CD4-positive, alpha-beta T cell (primary cell): ENCODE measurements at regions not wholly inside any gene's neighbourhood (a gene's known extent, or its start where the extent isn't known, plus 50 kb on each side); places are given as distances from the start of the nearest gene placed in this dataset.
"Not testable (repeated sequence)": the region's sequence is repeated elsewhere in the genome, so short reads cannot be mapped to it uniquely, and the experiment has no call there.

Experiments used
- ATAC-seq: fragments of 200-7000 bp; cut with Tn5 transposase; one replicate; pipeline ENCODE4 v1.10.0; 2022; ENCODE audit warnings: mild to moderate bottlenecking; ENCODE audit not compliant: poor library complexity
- CTCF ChIA-PET: fragments of 350-600 bp; sonication (Branson Sonifier 250); formaldehyde crosslinking; loops from one replicate; lab custom pipeline; 2021; ENCODE audit warnings: antibody characterized with exemption, inconsistent platforms; lab: Charles Lee
- POLR2A ChIA-PET: fragments of 350-600 bp; sonication (Branson Sonifier 250); formaldehyde crosslinking; loops from one replicate; lab custom pipeline; 2021; ENCODE audit warnings: antibody characterized with exemption, inconsistent platforms; lab: Charles Lee
- DNase-seq, 14 experiments: peaks; one replicate each; pipeline ENCODE4 v3.0.0-alpha.2; 2013 to 2020; ENCODE audit warnings: mixed read lengths in 2 of 14
- H3K27ac ChIP-seq, 2 donors: one replicate each; pipeline versions ENCODE4 v1.5.1 to v1.7.0; 2013; ENCODE audit warnings: low read length in 2 of 2, low read depth in 1 of 2, mild to moderate bottlenecking in 1 of 2
- H3K27me3 ChIP-seq, 2 experiments: 1 replicate in 1 of 2; 2 replicates in 1 of 2; pipeline versions ENCODE4 v1.6.1 to v1.7.0; 2013; ENCODE audit warnings: low read length in 2 of 2, control low read depth in 1 of 2, mild to moderate bottlenecking in 1 of 2, moderate library complexity in 1 of 2; ENCODE audit not compliant: insufficient read depth in 2 of 2, control insufficient read depth in 1 of 2
- H3K36me3 ChIP-seq: one replicate; pipeline ENCODE4 v1.6.1; 2013; ENCODE audit warnings: low read length, control low read depth; ENCODE audit not compliant: insufficient read depth
- H3K4me1 ChIP-seq: one replicate; pipeline ENCODE4 v1.6.1; 2013; ENCODE audit warnings: low read length, control low read depth; ENCODE audit not compliant: insufficient read depth
- H3K4me3 ChIP-seq: one replicate; pipeline ENCODE4 v1.5.1; 2013; ENCODE audit warnings: mild to moderate bottlenecking, low read length, moderate library complexity
- H3K9me3 ChIP-seq, 2 experiments: 1 replicate in 1 of 2; 2 replicates in 1 of 2; pipeline versions ENCODE4 v1.6.1 to v1.7.0; 2013; ENCODE audit warnings: low read length in 2 of 2, mild to moderate bottlenecking in 2 of 2, control low read depth in 1 of 2, moderate library complexity in 1 of 2; ENCODE audit not compliant: control insufficient read depth in 1 of 2, insufficient read depth in 1 of 2
- H3K27ac Mint-ChIP-seq: one replicate; pipeline ENCODE4 v1.8.0; 2020; ENCODE audit warnings: mixed read lengths
- H3K27me3 Mint-ChIP-seq: one replicate; pipeline ENCODE4 v1.8.0; 2021; ENCODE audit warnings: mixed read lengths
- H3K36me3 Mint-ChIP-seq: one replicate; pipeline ENCODE4 v1.8.0; 2021; ENCODE audit warnings: low read depth, mixed read lengths
- H3K4me1 Mint-ChIP-seq: one replicate; pipeline ENCODE4 v1.8.0; 2021; ENCODE audit warnings: low read depth, mixed read lengths
- H3K4me3 Mint-ChIP-seq: one replicate; pipeline ENCODE4 v1.8.0; 2020; ENCODE audit warnings: mild to moderate bottlenecking, mixed read lengths
- H3K9me3 Mint-ChIP-seq: one replicate; pipeline ENCODE4 v1.8.0; 2020; ENCODE audit warnings: mixed read lengths
- intact Hi-C, 2 experiments: fragments of 100-400 bp; cut with DNase I in 1 of 2; cut with micrococcal nuclease in 1 of 2; formaldehyde crosslinking; loops; one replicate each; pipeline versions ENCODE4 v1.15.1 to v1.9.0; 2023 to 2025; cut with DNase I, micrococcal nuclease

GRCh38 chr15:20065508-20065907, 476.1 kb downstream of the GOLGA6L6 start:
- H3K36me3 Mint-ChIP-seq, H3K9me3 Mint-ChIP-seq, ATAC-seq, CTCF ChIA-PET, DNase-seq, H3K9me3 ChIP-seq, H3K27me3 ChIP-seq, H3K27ac Mint-ChIP-seq, POLR2A ChIA-PET, H3K4me3 Mint-ChIP-seq, H3K27ac ChIP-seq, intact Hi-C loops, H3K4me1 Mint-ChIP-seq, H3K4me1 ChIP-seq, H3K4me3 ChIP-seq, H3K36me3 ChIP-seq, H3K27me3 Mint-ChIP-seq: not testable (repeated sequence)

DNA sequence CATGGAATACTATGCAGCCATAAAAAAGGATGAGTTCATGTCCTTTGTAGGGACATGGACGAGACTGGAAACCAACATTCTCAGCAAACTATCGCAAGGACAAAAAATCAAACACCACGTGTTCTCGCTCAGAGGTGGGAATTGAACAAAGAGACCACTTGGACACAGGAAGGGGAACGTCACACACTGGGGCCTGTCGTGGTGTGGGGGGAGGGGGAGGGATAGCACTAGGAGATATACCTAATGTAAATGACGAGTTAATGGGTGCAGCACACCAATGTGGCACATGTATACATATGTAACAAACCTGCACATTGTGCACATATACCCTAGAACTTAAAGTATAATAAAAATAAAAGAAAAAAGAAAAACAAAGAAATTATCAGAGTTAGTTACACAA, 478.4 kb downstream of the GOLGA6L6 start:
- DNase-seq, H3K27me3 ChIP-seq, intact Hi-C loops, H3K36me3 ChIP-seq, H3K9me3 Mint-ChIP-seq, H3K27ac Mint-ChIP-seq, H3K4me1 ChIP-seq, H3K27ac ChIP-seq, H3K9me3 ChIP-seq, H3K4me3 Mint-ChIP-seq, ATAC-seq, H3K27me3 Mint-ChIP-seq, CTCF ChIA-PET, H3K4me3 ChIP-seq, H3K36me3 Mint-ChIP-seq, H3K4me1 Mint-ChIP-seq, POLR2A ChIA-PET: not testable (repeated sequence)

GRCh38 chr15:20060838-20061237, 480.8 kb downstream of the GOLGA6L6 start:
- H3K36me3 Mint-ChIP-seq, H3K27me3 ChIP-seq, H3K27ac ChIP-seq, H3K4me3 ChIP-seq, H3K36me3 ChIP-seq, POLR2A ChIA-PET, H3K4me3 Mint-ChIP-seq, intact Hi-C loops, H3K27me3 Mint-ChIP-seq, H3K27ac Mint-ChIP-seq, DNase-seq, H3K9me3 Mint-ChIP-seq, ATAC-seq, H3K4me1 Mint-ChIP-seq, CTCF ChIA-PET, H3K4me1 ChIP-seq: not testable (repeated sequence)
- peaks cover 0 to 15% of the 10 kb centered on the region in 2 experiments for H3K9me3 ChIP-seq

DNA sequence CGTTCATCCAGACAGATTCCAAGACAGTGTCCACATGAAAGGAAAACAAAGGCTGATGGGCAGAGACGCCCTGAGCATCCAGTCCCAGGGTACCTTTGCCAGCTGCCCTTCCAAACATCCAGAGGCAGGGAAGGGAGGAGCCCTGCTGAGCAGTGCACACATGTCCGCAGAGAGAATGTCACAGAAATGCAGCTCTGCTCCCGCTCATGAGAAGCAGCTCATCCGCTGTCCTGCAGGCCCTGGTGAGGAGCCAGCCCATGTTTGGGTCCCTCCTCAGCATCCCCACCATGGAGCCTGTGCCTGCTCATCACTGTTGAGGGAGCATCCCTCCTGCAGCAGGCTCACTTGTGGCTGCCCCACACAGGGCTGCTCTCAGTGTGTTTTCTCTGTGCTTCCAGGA, 484.7 kb downstream of the GOLGA6L6 start:
- intact Hi-C loops, H3K27me3 Mint-ChIP-seq, H3K27ac Mint-ChIP-seq, H3K4me1 ChIP-seq, H3K4me1 Mint-ChIP-seq, CTCF ChIA-PET, POLR2A ChIA-PET, H3K9me3 Mint-ChIP-seq, H3K27ac ChIP-seq, DNase-seq, ATAC-seq, H3K27me3 ChIP-seq, H3K36me3 Mint-ChIP-seq, H3K36me3 ChIP-seq, H3K4me3 Mint-ChIP-seq, H3K4me3 ChIP-seq: not testable (repeated sequence)
- peaks cover 0 to 14% of the 10 kb centered on the region in 2 experiments for H3K9me3 ChIP-seq

- ATAC-seq, H3K4me1 ChIP-seq, H3K27ac Mint-ChIP-seq, H3K9me3 Mint-ChIP-seq, H3K4me3 Mint-ChIP-seq, H3K36me3 ChIP-seq, intact Hi-C loops, H3K27ac ChIP-seq, DNase-seq, H3K27me3 ChIP-seq, H3K36me3 Mint-ChIP-seq, H3K4me1 Mint-ChIP-seq, H3K27me3 Mint-ChIP-seq, POLR2A ChIA-PET, H3K4me3 ChIP-seq, CTCF ChIA-PET: not testable (repeated sequence)
- H3K9me3 ChIP-seq, result peaks cover 0 to 12% of the 10 kb centered on the region in 2 experiments
These were observed 485.7 kb downstream of the GOLGA6L6 start for GRCh38 chr15:20055921-20056320.

- H3K27me3 ChIP-seq, H3K27ac ChIP-seq, H3K9me3 Mint-ChIP-seq, ATAC-seq, H3K4me1 Mint-ChIP-seq, H3K4me3 ChIP-seq, DNase-seq, H3K36me3 ChIP-seq, H3K4me1 ChIP-seq, H3K9me3 ChIP-seq, H3K36me3 Mint-ChIP-seq, H3K27me3 Mint-ChIP-seq, H3K27ac Mint-ChIP-seq, intact Hi-C loops, CTCF ChIA-PET, POLR2A ChIA-PET, H3K4me3 Mint-ChIP-seq: not testable (repeated sequence)
These were observed 493.4 kb downstream of the GOLGA6L6 start for GRCh38 chr15:20048189-20048588.

GRCh38 chr15:20045165-20045564, 496.4 kb downstream of the GOLGA6L6 start:
- DNase-seq, H3K4me1 Mint-ChIP-seq, H3K4me3 ChIP-seq, H3K27ac ChIP-seq, H3K4me1 ChIP-seq, H3K36me3 Mint-ChIP-seq, ATAC-seq, H3K27me3 ChIP-seq, H3K27ac Mint-ChIP-seq, H3K36me3 ChIP-seq, H3K9me3 Mint-ChIP-seq, H3K4me3 Mint-ChIP-seq, H3K9me3 ChIP-seq, intact Hi-C loops, H3K27me3 Mint-ChIP-seq, CTCF ChIA-PET, POLR2A ChIA-PET: not testable (repeated sequence)
